ENCODE measurements at regions not wholly inside any gene's neighbourhood (a gene's known extent, or its start where the extent isn't known, plus 50 kb on each side); places are given as distances from the start of the nearest gene placed in this dataset.

GRCh38 chr5:89384391-89384790 is 501.4 kb upstream of the MEF2C start:
- no peak for DNase-seq
- in situ Hi-C loops (cut with MboI; ENCODE audit: low pct_unique_long_range_greater_than_20kb, low sequenced_read_pairs): no loop called here

GRCh38 chr5:89380635-89381034 is 497.7 kb upstream of the MEF2C start:
- in situ Hi-C loops (cut with MboI; ENCODE audit: low pct_unique_long_range_greater_than_20kb, low sequenced_read_pairs): no loop called here
- DNase-seq: no peak

GRCh38 chr5:89377767-89378455 is 494.9 kb upstream of the MEF2C start:
- in situ Hi-C loops (cut with MboI; ENCODE audit: low pct_unique_long_range_greater_than_20kb, low sequenced_read_pairs): no loop called here
- no peak for DNase-seq

DNA sequence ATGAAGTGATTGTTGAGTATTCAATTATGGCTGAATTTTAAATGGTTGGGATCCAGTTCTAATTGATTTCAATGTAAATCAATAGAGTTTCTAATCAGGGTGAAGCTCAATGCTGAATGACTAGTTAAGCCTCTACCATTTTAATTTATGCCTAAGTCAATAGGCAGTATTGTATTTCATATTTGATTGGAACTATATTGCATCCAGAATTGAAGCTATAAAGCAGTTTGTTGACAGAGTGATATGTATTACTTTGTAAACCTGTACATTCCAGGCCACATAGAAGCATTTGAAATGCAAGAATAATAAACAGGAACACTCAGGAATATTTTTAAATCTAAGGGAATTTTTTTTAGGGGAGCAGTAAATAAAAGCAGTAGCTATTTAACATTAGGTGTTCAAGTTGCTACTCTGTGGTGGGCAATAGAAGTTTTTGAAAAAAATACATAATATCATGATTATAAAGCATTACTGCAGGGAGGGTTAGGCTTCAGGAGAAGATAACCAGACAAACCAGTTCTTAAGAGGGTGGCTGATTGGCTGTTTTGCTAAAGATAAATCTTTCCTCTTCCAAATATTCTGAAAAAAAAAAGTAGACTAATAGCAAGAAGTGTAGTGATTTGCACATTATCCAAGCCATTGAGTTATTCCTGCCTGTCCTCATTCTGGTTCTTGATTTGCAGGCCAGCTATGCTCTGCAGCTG is 492.0 kb upstream of the MEF2C start:
- no peak for DNase-seq
- in situ Hi-C loops (cut with MboI; ENCODE audit: low pct_unique_long_range_greater_than_20kb, low sequenced_read_pairs): no loop called here

GRCh38 chr5:89374144-89374784 is 491.3 kb upstream of the MEF2C start:
- no peak for DNase-seq
- in situ Hi-C loops (cut with MboI; ENCODE audit: low pct_unique_long_range_greater_than_20kb, low sequenced_read_pairs): no loop called here

GRCh38 chr5:89372176-89372575 is 489.2 kb upstream of the MEF2C start:
- in situ Hi-C loops (cut with MboI; ENCODE audit: low pct_unique_long_range_greater_than_20kb, low sequenced_read_pairs): no loop called here
- no peak for DNase-seq

DNA sequence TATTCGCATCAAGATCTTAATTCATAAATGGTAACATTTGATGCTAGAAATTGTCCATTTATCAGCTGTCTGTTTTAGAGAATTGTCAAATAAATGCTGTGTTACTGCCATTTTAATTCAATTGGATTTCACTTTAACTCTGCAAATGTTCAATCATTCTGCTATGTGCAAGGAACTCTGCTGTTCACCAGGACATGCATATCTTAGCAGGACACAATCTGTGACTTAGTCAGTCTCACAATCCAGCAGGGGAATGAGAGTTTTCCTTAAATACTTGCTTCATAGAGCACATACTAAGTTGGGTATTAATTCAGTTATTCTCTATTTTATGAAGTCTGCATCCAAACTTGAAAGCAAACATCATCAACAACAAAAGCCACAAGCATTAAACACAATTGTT is 488.7 kb upstream of the MEF2C start:
- in situ Hi-C loops (cut with MboI; ENCODE audit: low pct_unique_long_range_greater_than_20kb, low sequenced_read_pairs): no loop called here
- no peak for DNase-seq

GRCh38 chr5:89359046-89359445 is 476.1 kb upstream of the MEF2C start:
- DNase-seq: no peak

GRCh38 chr5:89353837-89354551 is 471.0 kb upstream of the MEF2C start:
- in situ Hi-C loops (cut with MboI; ENCODE audit: low pct_unique_long_range_greater_than_20kb, low sequenced_read_pairs): no loop called here
- no peak for DNase-seq

More at GRCh38 chr5:89359046-89359445, 476.1 kb upstream of the MEF2C start:
- in situ Hi-C loops (cut with MboI; ENCODE audit: low pct_unique_long_range_greater_than_20kb, low sequenced_read_pairs): no loop called here

- DNase-seq: no peak
- in situ Hi-C loops (cut with MboI; ENCODE audit: low pct_unique_long_range_greater_than_20kb, low sequenced_read_pairs): no loop called here
Measured at GRCh38 chr5:89351975-89352374, 469.0 kb upstream of the MEF2C start.

DNA sequence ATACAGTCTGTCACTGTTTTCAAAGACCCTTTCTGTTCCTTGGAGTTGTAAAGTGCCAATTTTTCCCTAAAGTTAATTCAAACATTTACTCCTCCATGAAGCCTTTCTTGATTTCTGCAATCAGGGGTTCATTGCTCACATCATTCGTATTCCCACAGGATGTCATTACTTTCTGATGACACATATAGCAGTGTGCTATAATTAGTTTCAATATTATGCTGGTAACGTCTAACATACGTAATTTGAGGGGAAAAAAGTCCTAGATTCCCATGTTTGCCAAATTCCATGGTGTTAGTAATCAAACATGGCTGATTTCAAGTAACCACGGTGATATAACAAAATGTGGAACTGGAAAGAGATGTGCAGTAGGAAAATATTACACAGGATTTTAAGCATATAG is 468.2 kb upstream of the MEF2C start:
- DNase-seq: no peak
- in situ Hi-C loops (cut with MboI; ENCODE audit: low pct_unique_long_range_greater_than_20kb, low sequenced_read_pairs): no loop called here

DNA sequence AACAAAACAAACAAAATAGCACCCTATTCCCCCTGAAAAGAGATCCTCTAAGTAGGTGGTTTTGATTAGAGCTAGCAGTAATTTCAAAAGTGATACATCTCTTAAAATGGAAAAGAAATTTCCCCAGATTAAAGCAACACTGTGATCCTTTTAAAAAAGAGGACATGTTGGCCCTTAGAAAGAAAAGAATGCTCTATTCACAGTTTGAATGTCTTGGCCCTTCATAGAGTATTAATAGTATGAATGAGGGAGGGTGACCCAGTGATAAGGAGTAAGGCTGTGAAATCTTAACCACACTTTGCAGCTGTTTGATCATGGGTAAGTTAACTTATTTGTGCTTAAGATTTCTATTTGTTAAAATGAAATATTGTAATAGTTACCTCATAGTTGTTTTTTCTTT is 467.7 kb upstream of the MEF2C start:
- no peak for DNase-seq
- in situ Hi-C loops (cut with MboI; ENCODE audit: low pct_unique_long_range_greater_than_20kb, low sequenced_read_pairs): no loop called here

GRCh38 chr5:89349246-89349980 is 466.4 kb upstream of the MEF2C start:
- no peak for DNase-seq
- in situ Hi-C loops (cut with MboI; ENCODE audit: low pct_unique_long_range_greater_than_20kb, low sequenced_read_pairs): no loop called here

DNA sequence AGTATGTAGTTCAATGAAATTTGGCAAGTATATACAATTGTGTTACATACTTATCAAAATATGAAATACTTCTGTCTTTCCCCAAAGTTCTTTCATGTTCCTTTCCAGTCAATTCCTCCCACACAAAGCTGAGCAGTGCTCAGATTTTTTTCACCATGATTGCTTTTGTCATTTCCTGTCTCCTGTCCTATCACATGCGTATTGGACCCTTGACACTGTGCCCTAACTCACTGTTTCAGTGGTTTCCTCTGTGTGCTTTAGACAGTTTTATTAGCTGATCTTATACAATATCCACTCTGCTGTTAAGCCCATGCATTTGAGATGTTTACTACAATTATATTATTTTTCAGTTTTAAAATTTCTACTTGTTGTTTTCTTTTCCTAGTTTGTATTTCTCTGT is 463.6 kb upstream of the MEF2C start:
- DNase-seq: peak; percentile 49
- in situ Hi-C loops (cut with MboI; ENCODE audit: low pct_unique_long_range_greater_than_20kb, low sequenced_read_pairs): no loop called here

DNA sequence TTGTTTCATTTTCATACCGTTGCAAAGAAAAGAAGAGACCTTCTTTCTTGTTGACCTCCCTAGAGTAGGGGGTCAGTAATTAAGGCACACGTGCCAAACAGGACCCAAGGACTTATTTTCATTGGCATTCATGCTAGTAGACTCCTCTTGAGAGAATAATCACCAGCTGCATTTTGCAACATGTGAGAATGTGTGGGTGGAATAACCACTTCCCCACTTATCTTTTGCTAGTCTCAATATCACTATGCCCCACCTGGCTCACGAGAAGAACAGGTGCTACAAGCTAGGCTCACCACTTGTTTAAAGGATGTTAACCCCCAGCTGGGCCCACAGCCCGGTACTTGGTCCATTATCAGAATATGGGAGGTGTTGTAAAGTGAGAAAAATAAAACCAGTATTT is 460.7 kb upstream of the MEF2C start:
- in situ Hi-C loops (cut with MboI; ENCODE audit: low pct_unique_long_range_greater_than_20kb, low sequenced_read_pairs): no loop called here
- DNase-seq: peak; percentile 51

DNA sequence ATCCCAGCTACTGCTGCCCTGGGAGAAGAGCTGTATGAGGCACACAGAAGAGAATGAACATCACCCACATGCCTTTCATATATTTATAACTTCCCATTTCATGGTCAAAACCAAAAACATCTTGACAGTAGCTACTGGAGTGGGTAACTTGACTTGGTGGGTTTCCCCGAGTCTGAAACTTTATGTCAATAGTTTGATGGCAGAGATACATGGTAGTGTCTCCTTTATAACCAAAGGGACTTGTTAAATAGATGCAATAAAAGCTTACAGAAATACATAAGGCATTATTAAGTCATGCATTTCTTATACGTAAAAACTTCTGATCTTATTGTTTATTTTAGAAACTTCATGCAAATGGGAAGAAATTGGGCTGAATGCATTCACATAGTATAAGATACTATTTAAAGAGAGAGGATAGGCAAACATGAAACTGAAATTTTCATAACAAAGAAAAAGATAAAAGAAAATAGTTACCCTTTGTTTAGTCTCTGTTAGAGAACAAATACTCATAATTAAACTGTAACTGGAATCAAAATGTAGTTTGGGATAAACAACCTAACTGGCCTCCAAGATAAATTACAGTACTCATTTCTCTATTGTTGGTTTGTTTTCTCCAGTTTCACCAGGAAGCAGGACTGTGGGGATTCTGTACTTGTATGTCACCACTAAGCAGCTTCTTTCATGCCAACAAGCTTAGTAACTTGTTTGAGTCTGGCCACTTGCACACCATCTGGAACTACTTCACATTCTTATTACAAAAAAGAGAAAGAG is 459.3 kb upstream of the MEF2C start:
- in situ Hi-C loops (cut with MboI; ENCODE audit: low pct_unique_long_range_greater_than_20kb, low sequenced_read_pairs): no loop called here
- DNase-seq: no peak

GRCh38 chr5:89338935-89339334 is 456.0 kb upstream of the MEF2C start:
- in situ Hi-C loops (cut with MboI; ENCODE audit: low pct_unique_long_range_greater_than_20kb, low sequenced_read_pairs): no loop called here
- DNase-seq: no peak

- DNase-seq: no peak
- in situ Hi-C loops (cut with MboI; ENCODE audit: low pct_unique_long_range_greater_than_20kb, low sequenced_read_pairs): no loop called here
Measured at GRCh38 chr5:89336111-89336510, 453.1 kb upstream of the MEF2C start.

DNA sequence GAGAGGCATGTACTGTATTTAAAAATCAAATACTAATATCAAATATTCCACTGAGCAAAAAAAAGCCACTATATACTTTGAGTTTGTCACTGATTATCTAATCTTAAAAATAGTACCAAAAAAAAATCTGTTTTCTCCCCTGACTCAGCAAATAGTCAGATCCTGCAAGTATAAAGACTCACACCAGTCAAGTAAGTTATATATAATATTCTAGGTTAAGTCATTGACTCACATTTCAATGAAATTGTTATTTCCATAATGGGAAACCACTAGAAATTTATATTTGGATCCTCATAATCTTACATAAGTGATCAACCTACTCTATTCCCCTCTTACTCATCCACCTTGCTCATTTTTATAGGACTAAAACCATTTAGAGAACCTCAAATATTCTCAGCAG is 447.2 kb upstream of the MEF2C start:
- in situ Hi-C loops (cut with MboI; ENCODE audit: low pct_unique_long_range_greater_than_20kb, low sequenced_read_pairs): no loop called here
- no peak for DNase-seq
